NT2/D1 (cell line): ENCODE measurements at regions not wholly inside any gene's neighbourhood (a gene's known extent, or its start where the extent isn't known, plus 50 kb on each side); places are given as distances from the start of the nearest gene placed in this dataset.

Experiments used
- SUZ12 ChIP-seq: IDR thresholded peaks from 2 replicates; pipeline ENCODE4 v1.6.1; 2011; ENCODE audit not compliant: insufficient read length, insufficient read depth; ENCODE audit errors: extremely low read depth
- YY1 ChIP-seq: IDR thresholded peaks from 2 replicates; pipeline ENCODE4 v1.6.1; 2011; ENCODE audit not compliant: insufficient read length, insufficient read depth

DNA sequence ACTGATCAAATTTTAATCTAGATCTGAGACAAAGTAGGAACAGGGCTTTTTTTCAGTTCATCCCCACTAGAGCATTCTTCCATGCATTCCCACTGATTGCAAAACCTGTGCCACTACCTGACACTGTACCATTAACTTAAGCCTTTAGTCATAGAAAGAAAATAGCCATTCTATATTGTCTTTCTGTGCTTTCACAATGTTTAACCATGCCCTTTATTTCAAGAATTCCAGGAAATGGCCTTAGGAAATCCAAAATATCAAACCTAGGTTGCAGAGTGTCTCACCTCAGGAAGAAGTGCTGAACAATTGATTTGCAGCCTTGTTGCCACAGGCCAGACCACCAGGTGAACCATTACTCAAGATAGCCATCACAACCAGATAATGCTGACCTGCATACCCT is 56.2 kb upstream of the TGFBR2 start:
- TF ChIP-seq YY1 (no peak), SUZ12 (no peak)
